Smooth muscle cell (in vitro differentiated cells): ENCODE measurements at regions not wholly inside any gene's neighbourhood (a gene's known extent, or its start where the extent isn't known, plus 50 kb on each side); places are given as distances from the start of the nearest gene placed in this dataset.

Experiments used
- DNase-seq: peaks from one replicate; lab custom pipeline; 2025; ENCODE audit not compliant: unreplicated experiment; lab: John Stamatoyannopoulos, UW
- H2AFZ ChIP-seq: fragments of 200-600 bp; sonication (generic); 2 replicates; pipeline ENCODE4 v1.6.0; 2016; ENCODE audit warnings: antibody characterized with exemption, low read depth, mild to moderate bottlenecking
- H3F3A ChIP-seq: fragments of 200-600 bp; sonication (generic); 2 replicates; pipeline ENCODE4 v1.6.0; 2017; ENCODE audit warnings: antibody characterized with exemption, low read depth
- H3K27ac ChIP-seq: fragments of 200-600 bp; sonication (generic); 2 replicates; pipeline ENCODE4 v1.5.1; 2016; ENCODE audit warnings: low read depth, mild to moderate bottlenecking
- H3K27me3 ChIP-seq: fragments of 200-600 bp; sonication (generic); 2 replicates; pipeline ENCODE4 v1.6.1; 2016; ENCODE audit warnings: low read depth, mild to moderate bottlenecking
- H3K36me3 ChIP-seq: fragments of 200-600 bp; sonication (generic); 2 replicates; pipeline ENCODE4 v1.5.1; 2016; ENCODE audit warnings: low read depth
- H3K4me1 ChIP-seq: fragments of 200-600 bp; sonication (generic); 2 replicates; pipeline ENCODE4 v1.5.1; 2016; ENCODE audit warnings: low read depth
- H3K4me2 ChIP-seq: fragments of 200-600 bp; sonication (generic); 2 replicates; pipeline ENCODE4 v1.6.0; 2016; ENCODE audit warnings: mild to moderate bottlenecking
- H3K4me3 ChIP-seq: fragments of 200-600 bp; sonication (generic); 2 replicates; pipeline ENCODE4 v1.5.1; 2016; ENCODE audit warnings: mild to moderate bottlenecking
- H3K79me2 ChIP-seq: fragments of 200-600 bp; sonication (generic); 2 replicates; pipeline ENCODE4 v1.6.0; 2016; ENCODE audit warnings: low read depth, mild to moderate bottlenecking
- H3K9ac ChIP-seq: fragments of 200-600 bp; sonication (generic); 2 replicates; pipeline ENCODE4 v1.6.0; 2016; ENCODE audit warnings: low read depth
- H3K9me3 ChIP-seq: fragments of 200-600 bp; sonication (generic); replicated peaks from 2 replicates; pipeline ENCODE4 v1.5.1; 2016; ENCODE audit warnings: low read depth
- H4K20me1 ChIP-seq: fragments of 200-600 bp; sonication (generic); 2 replicates; pipeline ENCODE4 v1.6.0; 2016; ENCODE audit warnings: low read depth
- CTCF ChIP-seq: fragments of 200-600 bp; sonication (generic); IDR thresholded peaks from 2 replicates; pipeline ENCODE4 v1.5.1; 2017; ENCODE audit warnings: borderline replicate concordance, mild to moderate bottlenecking, antibody characterized with exemption; ENCODE audit not compliant: insufficient read depth, poor library complexity, severe bottlenecking
- WGBS: methylation state at CpG from one replicate; pipeline ENCODE4 v1.1.7; 2016; ENCODE audit warnings: low lambda C conversion rate; 5-methylcytosine and 5-hydroxymethylcytosine counted together

- Histone ChIP-seq H3K27me3 (peaks cover 4% of the 10 kb centered on the region), H3F3A (peaks cover 5% of the 10 kb centered on the region), H3K79me2 (no peaks in the 10 kb centered on the region), H3K9ac (no peak overlapping the region), H2AFZ (no peak overlapping the region), H3K4me3 (no peak overlapping the region), H3K4me1 (peaks cover 21% of the 10 kb centered on the region), H3K36me3 (no peaks in the 10 kb centered on the region), H3K9me3 (no peaks in the 10 kb centered on the region), H3K4me2 (no peak overlapping the region), H3K27ac (no peak overlapping the region), H4K20me1 (no peaks in the 10 kb centered on the region)
- no peak for TF ChIP-seq CTCF
- DNase-seq, result no peak
- WGBS, result 93% methylated on average over 9 of the region's 9 CpGs
These were observed 239.5 kb upstream of the CADM1 start for GRCh38 chr11:115743719-115744118.

GRCh38 chr11:115741376-115742107 is 237.3 kb upstream of the CADM1 start:
- H3K36me3 ChIP-seq, result no peaks in the 10 kb centered on the region
- H3K9ac ChIP-seq, result no peak overlapping the region
- no peak overlapping the region for H2AFZ ChIP-seq
- H3K27ac ChIP-seq, result no peak overlapping the region
- H4K20me1 ChIP-seq, result no peaks in the 10 kb centered on the region
- no peak for DNase-seq
- 84% methylated on average over 17 of the region's 17 CpGs for WGBS
- H3K4me3 ChIP-seq, result no peak overlapping the region
- H3F3A ChIP-seq, result peaks cover 12% of the 10 kb centered on the region
- H3K9me3 ChIP-seq, result no peaks in the 10 kb centered on the region
- H3K4me1 ChIP-seq, result peaks cover 26% of the 10 kb centered on the region
- H3K27me3 ChIP-seq, result no peaks in the 10 kb centered on the region
- H3K79me2 ChIP-seq, result no peaks in the 10 kb centered on the region
- no peak overlapping the region for H3K4me2 ChIP-seq
- no peak for TF ChIP-seq CTCF

GRCh38 chr11:115740324-115740723 is 236.1 kb upstream of the CADM1 start:
- Histone ChIP-seq H3K4me1 (peaks cover 20% of the 10 kb centered on the region), H3K79me2 (no peaks in the 10 kb centered on the region), H2AFZ (no peak overlapping the region), H4K20me1 (no peaks in the 10 kb centered on the region), H3K4me3 (no peak overlapping the region), H3F3A (peaks cover 12% of the 10 kb centered on the region), H3K27ac (no peak overlapping the region), H3K36me3 (no peaks in the 10 kb centered on the region), H3K4me2 (peak overlapping the region; percentile 20), H3K9me3 (no peaks in the 10 kb centered on the region), H3K9ac (no peak overlapping the region), H3K27me3 (no peaks in the 10 kb centered on the region)
- no peak for DNase-seq
- no peak for TF ChIP-seq CTCF

- no peak overlapping the region for H2AFZ ChIP-seq
- H3K4me2 ChIP-seq, result peak overlapping the region; percentile 20
- no peak overlapping the region for H3K4me3 ChIP-seq
- peaks cover 12% of the 10 kb centered on the region for H3F3A ChIP-seq
- no peak overlapping the region for H3K9ac ChIP-seq
- DNase-seq, result no peak
- no peaks in the 10 kb centered on the region for H3K36me3 ChIP-seq
- no peak overlapping the region for H3K27ac ChIP-seq
- 71% methylated on average over 3 of the region's 3 CpGs for WGBS
- no peaks in the 10 kb centered on the region for H3K9me3 ChIP-seq
- H3K4me1 ChIP-seq, result peaks cover 17% of the 10 kb centered on the region
- no peaks in the 10 kb centered on the region for H3K79me2 ChIP-seq
- no peaks in the 10 kb centered on the region for H3K27me3 ChIP-seq
- H4K20me1 ChIP-seq, result no peaks in the 10 kb centered on the region
- TF ChIP-seq CTCF, result no peak
These were observed 235.7 kb upstream of the CADM1 start for GRCh38 chr11:115739878-115740277.
